ENCODE measurements at regions not wholly inside any gene's neighbourhood (a gene's known extent, or its start where the extent isn't known, plus 50 kb on each side); places are given as distances from the start of the nearest gene placed in this dataset.
"Not testable (repeated sequence)": the region's sequence is repeated elsewhere in the genome, so short reads cannot be mapped to it uniquely, and the experiment has no call there.

GRCh38 chr3:31102196-31102879 lies 207.9 kb upstream of the GADL1 start:
- DNase-seq: no peak

- DNase-seq: no peak
Measured at GRCh38 chr3:31103181-31103580, 208.7 kb upstream of the GADL1 start.

GRCh38 chr3:31103623-31104180 lies 209.2 kb upstream of the GADL1 start:
- DNase-seq: no peak

- DNase-seq: peak; percentile 49
Measured at GRCh38 chr3:31105011-31105410, 210.6 kb upstream of the GADL1 start.

GRCh38 chr3:31105438-31106077 lies 211.1 kb upstream of the GADL1 start:
- no peak for DNase-seq

- peak; percentile 52 for DNase-seq
Measured at GRCh38 chr3:31106204-31106603, 211.7 kb upstream of the GADL1 start.

- peak; percentile 23 for DNase-seq
Measured at GRCh38 chr3:31106912-31107311, 212.5 kb upstream of the GADL1 start.

GRCh38 chr3:31114929-31115283 lies 220.4 kb upstream of the GADL1 start:
- no peak for DNase-seq

GRCh38 chr3:31115531-31115930 lies 221.1 kb upstream of the GADL1 start:
- not testable (repeated sequence) for DNase-seq

GRCh38 chr3:31116651-31117050 lies 222.2 kb upstream of the GADL1 start:
- no peak for DNase-seq

- DNase-seq: no peak
Measured at GRCh38 chr3:31117854-31118253, 223.4 kb upstream of the GADL1 start.

GRCh38 chr3:31124373-31124772 lies 229.9 kb upstream of the GADL1 start:
- no peak for DNase-seq

- no peak for DNase-seq
Measured at GRCh38 chr3:31125413-31126020, 231.1 kb upstream of the GADL1 start.

- no peak for DNase-seq
Measured at GRCh38 chr3:31129241-31129640, 234.8 kb upstream of the GADL1 start.

- peak; percentile 68 for DNase-seq
Measured at GRCh38 chr3:31132132-31132769, 237.8 kb upstream of the GADL1 start.

GRCh38 chr3:31133541-31133940 lies 239.1 kb upstream of the GADL1 start:
- no peak for DNase-seq

GRCh38 chr3:31135546-31135945 lies 241.1 kb upstream of the GADL1 start:
- DNase-seq: no peak

GRCh38 chr3:31137718-31138465 lies 243.4 kb upstream of the GADL1 start:
- no peak for DNase-seq

- DNase-seq: no peak
Measured at GRCh38 chr3:31140470-31140869, 246.0 kb upstream of the GADL1 start.

GRCh38 chr3:31142139-31142538 lies 247.7 kb upstream of the GADL1 start:
- no peak for DNase-seq

- DNase-seq: no peak
Measured at GRCh38 chr3:31142543-31142942, 248.1 kb upstream of the GADL1 start.

- DNase-seq: no peak
Measured at GRCh38 chr3:31145062-31145461, 250.6 kb upstream of the GADL1 start.

GRCh38 chr3:31147550-31147949 lies 253.1 kb upstream of the GADL1 start:
- DNase-seq: no peak

Data from NCI-H69 (cell line).